ENCODE measurements at regions not wholly inside any gene's neighbourhood (a gene's known extent, or its start where the extent isn't known, plus 50 kb on each side); places are given as distances from the start of the nearest gene placed in this dataset.

DNA sequence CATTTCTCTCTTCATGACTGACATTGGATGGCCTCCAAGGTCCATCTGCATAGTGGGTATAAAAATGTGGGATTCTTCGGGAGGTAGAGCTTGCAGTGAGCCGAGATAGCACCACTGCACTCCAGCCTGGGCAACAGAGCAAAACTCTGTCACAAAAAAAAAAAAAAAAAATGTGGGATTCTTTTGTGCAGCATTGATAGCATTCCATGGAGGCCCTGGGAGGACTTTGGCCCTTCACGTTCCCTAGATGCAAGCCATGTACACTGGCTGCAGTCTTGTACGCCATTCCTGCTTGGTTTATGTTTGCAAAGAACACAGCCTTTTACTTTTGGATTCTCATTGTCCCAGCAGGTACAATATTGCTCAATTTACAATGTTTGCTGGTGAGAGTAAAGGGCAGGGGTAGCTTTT is 157.8 kb downstream of the SLCO4C1 start (continued):
- TF ChIP-seq, protein P1, sequence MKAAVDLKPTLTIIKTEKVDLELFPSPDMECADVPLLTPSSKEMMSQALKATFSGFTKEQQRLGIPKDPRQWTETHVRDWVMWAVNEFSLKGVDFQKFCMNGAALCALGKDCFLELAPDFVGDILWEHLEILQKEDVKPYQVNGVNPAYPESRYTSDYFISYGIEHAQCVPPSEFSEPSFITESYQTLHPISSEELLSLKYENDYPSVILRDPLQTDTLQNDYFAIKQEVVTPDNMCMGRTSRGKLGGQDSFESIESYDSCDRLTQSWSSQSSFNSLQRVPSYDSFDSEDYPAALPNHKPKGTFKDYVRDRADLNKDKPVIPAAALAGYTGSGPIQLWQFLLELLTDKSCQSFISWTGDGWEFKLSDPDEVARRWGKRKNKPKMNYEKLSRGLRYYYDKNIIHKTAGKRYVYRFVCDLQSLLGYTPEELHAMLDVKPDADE (CRISPR knock-in tag; IDR thresholded peaks at IDR 0.05), result no peak
- TF ChIP-seq ZNF629 (CRISPR knock-in tag; conservative IDR thresholded peaks at IDR 0.05) (peak; percentile 94), NFYC (CRISPR knock-in tag; IDR thresholded peaks at IDR 0.05) (no peak), ZBTB8A (CRISPR knock-in tag; IDR thresholded peaks at IDR 0.05; ENCODE audit: borderline replicate concordance, low read depth) (no peak), ZNF451 (CRISPR knock-in tag; IDR thresholded peaks at IDR 0.05) (no peak), ZNF503 (CRISPR knock-in tag; IDR thresholded peaks at IDR 0.05) (peak; percentile 62; the same call in 1 of the 2 replicates), GZF1 (CRISPR knock-in tag; IDR thresholded peaks at IDR 0.05) (no peak), SP5 (CRISPR knock-in tag; IDR thresholded peaks at IDR 0.05; ENCODE audit: borderline replicate concordance, low read depth) (no peak), MAZ (IDR thresholded peaks at IDR 0.05; ENCODE audit: borderline replicate concordance, low read depth, low read length) (no peak), MAZ (CRISPR knock-in tag; IDR thresholded peaks at IDR 0.05; ENCODE audit: low read depth) (no peak), ZNF616 (CRISPR knock-in tag; IDR thresholded peaks at IDR 0.05; ENCODE audit: low read depth) (no peak), RBM39 (IDR thresholded peaks at IDR 0.05; ENCODE audit: low read depth, low read length, poor library complexity, severe bottlenecking) (no peak), SAP130 (CRISPR knock-in tag; IDR thresholded peaks at IDR 0.05; ENCODE audit: low read depth) (0 out of 2 replicates have a peak, but pooled peaks have one; percentile 43), ZNF557 (CRISPR knock-in tag; IDR thresholded peaks at IDR 0.05) (no peak), DNMT3B (CRISPR knock-in tag; conservative IDR thresholded peaks at IDR 0.05) (no peak), JUND (CRISPR knock-in tag; IDR thresholded peaks at IDR 0.05) (no peak), ZNF468 (CRISPR knock-in tag; IDR thresholded peaks at IDR 0.05) (no peak), NBN (conservative IDR thresholded peaks at IDR 0.05) (no peak), SALL2 (CRISPR knock-in tag; IDR thresholded peaks at IDR 0.05) (no peak), BRD4 (CRISPR knock-in tag; IDR thresholded peaks at IDR 0.05) (no peak), NFYB (CRISPR knock-in tag; IDR thresholded peaks at IDR 0.05) (no peak)
- TF ChIP-seq, protein P2, sequence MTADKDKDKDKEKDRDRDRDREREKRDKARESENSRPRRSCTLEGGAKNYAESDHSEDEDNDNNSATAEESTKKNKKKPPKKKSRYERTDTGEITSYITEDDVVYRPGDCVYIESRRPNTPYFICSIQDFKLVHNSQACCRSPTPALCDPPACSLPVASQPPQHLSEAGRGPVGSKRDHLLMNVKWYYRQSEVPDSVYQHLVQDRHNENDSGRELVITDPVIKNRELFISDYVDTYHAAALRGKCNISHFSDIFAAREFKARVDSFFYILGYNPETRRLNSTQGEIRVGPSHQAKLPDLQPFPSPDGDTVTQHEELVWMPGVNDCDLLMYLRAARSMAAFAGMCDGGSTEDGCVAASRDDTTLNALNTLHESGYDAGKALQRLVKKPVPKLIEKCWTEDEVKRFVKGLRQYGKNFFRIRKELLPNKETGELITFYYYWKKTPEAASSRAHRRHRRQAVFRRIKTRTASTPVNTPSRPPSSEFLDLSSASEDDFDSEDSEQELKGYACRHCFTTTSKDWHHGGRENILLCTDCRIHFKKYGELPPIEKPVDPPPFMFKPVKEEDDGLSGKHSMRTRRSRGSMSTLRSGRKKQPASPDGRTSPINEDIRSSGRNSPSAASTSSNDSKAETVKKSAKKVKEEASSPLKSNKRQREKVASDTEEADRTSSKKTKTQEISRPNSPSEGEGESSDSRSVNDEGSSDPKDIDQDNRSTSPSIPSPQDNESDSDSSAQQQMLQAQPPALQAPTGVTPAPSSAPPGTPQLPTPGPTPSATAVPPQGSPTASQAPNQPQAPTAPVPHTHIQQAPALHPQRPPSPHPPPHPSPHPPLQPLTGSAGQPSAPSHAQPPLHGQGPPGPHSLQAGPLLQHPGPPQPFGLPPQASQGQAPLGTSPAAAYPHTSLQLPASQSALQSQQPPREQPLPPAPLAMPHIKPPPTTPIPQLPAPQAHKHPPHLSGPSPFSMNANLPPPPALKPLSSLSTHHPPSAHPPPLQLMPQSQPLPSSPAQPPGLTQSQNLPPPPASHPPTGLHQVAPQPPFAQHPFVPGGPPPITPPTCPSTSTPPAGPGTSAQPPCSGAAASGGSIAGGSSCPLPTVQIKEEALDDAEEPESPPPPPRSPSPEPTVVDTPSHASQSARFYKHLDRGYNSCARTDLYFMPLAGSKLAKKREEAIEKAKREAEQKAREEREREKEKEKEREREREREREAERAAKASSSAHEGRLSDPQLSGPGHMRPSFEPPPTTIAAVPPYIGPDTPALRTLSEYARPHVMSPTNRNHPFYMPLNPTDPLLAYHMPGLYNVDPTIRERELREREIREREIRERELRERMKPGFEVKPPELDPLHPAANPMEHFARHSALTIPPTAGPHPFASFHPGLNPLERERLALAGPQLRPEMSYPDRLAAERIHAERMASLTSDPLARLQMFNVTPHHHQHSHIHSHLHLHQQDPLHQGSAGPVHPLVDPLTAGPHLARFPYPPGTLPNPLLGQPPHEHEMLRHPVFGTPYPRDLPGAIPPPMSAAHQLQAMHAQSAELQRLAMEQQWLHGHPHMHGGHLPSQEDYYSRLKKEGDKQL (CRISPR knock-in tag; IDR thresholded peaks at IDR 0.05; ENCODE audit: low read depth), result no peak
- TF ChIP-seq, protein P3, sequence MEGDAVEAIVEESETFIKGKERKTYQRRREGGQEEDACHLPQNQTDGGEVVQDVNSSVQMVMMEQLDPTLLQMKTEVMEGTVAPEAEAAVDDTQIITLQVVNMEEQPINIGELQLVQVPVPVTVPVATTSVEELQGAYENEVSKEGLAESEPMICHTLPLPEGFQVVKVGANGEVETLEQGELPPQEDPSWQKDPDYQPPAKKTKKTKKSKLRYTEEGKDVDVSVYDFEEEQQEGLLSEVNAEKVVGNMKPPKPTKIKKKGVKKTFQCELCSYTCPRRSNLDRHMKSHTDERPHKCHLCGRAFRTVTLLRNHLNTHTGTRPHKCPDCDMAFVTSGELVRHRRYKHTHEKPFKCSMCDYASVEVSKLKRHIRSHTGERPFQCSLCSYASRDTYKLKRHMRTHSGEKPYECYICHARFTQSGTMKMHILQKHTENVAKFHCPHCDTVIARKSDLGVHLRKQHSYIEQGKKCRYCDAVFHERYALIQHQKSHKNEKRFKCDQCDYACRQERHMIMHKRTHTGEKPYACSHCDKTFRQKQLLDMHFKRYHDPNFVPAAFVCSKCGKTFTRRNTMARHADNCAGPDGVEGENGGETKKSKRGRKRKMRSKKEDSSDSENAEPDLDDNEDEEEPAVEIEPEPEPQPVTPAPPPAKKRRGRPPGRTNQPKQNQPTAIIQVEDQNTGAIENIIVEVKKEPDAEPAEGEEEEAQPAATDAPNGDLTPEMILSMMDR (CRISPR knock-in tag; IDR thresholded peaks at IDR 0.05), result no peak
